NB4 (cell line): ENCODE measurements at regions not wholly inside any gene's neighbourhood (a gene's known extent, or its start where the extent isn't known, plus 50 kb on each side); places are given as distances from the start of the nearest gene placed in this dataset.
"Not testable (repeated sequence)": the region's sequence is repeated elsewhere in the genome, so short reads cannot be mapped to it uniquely, and the experiment has no call there.

Experiments
- DNase-seq: peaks from one replicate; pipeline ENCODE4 v3.0.0; 2010; ENCODE audit warnings: low read depth
- H3K4me3 ChIP-seq: one replicate; pipeline ENCODE4 v1.5.1; 2011; ENCODE audit warnings: mild to moderate bottlenecking, low read depth, low read length, moderate library complexity
- CTCF ChIP-seq: IDR thresholded peaks from one replicate; pipeline ENCODE4 v1.5.1; 2012; ENCODE audit warnings: low read depth, low read length
- MAX ChIP-seq: IDR thresholded peaks from 2 replicates; pipeline ENCODE4 v1.6.1; 2011; ENCODE audit warnings: low read depth, low read length
- MYC ChIP-seq: IDR thresholded peaks from 2 replicates; pipeline ENCODE4 v1.6.1; 2011; ENCODE audit warnings: low read depth, low read length
- POLR2A ChIP-seq: IDR thresholded peaks from 2 replicates; pipeline ENCODE4 v1.6.1; 2011; ENCODE audit warnings: mild to moderate bottlenecking; ENCODE audit not compliant: insufficient read length; ENCODE audit errors: extremely low read depth

GRCh38 chr2:176793792-176794191 lies 418.8 kb upstream of the HNRNPA3 start:
- no peak for DNase-seq
- TF ChIP-seq MAX (no peak), MYC (no peak), CTCF (no peak), POLR2A (no peak)
- H3K4me3 ChIP-seq: no peak overlapping the region

DNA sequence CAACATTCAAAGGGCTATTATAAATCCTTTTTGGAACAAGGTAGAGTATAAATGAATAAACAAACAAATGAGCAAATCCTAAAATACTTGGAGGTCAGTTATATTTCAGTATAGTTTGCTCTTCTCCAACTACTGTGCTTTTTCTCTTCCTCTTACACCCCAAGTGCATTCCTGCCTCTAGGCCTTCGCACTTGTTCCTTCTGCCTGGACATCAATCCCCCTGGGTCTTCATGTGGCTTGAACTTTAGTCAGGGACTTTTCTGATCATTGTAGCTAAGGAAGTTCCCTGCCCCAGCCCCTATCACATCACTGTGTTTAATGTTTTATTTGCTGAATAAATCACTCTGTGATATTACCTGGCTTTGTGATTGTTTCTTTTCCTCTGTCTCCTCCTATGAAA lies 418.2 kb upstream of the HNRNPA3 start:
- no peak for DNase-seq
- TF ChIP-seq MAX (no peak), CTCF (no peak), MYC (no peak), POLR2A (no peak)
- no peak overlapping the region for H3K4me3 ChIP-seq

DNA sequence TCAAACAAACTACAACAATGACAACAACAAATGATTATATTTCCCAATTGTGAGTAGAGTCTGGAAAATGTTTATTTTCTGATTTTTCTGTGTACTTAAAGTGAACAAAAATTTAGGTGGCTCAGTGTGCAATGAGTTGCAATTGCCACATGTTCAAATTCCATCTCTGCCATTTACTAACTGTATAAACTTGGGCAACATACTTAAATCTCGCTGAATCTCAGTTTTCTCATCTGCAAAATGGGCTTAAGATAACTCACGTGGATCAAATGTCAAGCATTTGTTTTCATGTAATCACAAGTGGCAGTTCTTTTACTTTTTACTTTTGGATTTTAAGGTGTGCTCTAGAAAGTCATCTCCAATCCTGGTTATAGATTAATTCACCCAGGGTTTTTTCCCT lies 416.8 kb upstream of the HNRNPA3 start:
- no peak for TF ChIP-seq POLR2A
- TF ChIP-seq MYC: no peak
- TF ChIP-seq MAX: no peak
- TF ChIP-seq CTCF: no peak

DNA sequence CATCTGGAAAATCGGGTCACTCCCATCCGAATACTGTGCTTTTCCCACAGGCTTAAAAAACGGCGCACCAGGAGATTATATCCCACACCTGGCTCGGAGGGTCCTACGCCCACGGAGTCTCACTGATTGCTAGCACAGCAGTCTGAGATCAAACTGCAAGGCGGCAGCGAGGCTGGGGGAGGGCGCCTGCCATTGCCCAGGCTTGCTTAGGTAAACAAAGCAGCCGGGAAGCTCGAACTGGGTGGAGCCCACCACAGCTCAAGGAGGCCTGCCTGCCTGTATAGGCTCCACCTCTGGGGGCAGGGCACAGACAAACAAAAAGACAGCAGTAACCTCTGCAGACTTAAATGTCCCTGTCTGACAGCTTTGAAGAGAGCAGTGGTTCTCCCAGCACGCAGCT lies 415.9 kb upstream of the HNRNPA3 start:
- not testable (repeated sequence) for DNase-seq, H3K4me3 ChIP-seq

More for the DNA sequence above, 416.8 kb upstream of the HNRNPA3 start:
- no peak for DNase-seq
- H3K4me3 ChIP-seq: no peak overlapping the region

GRCh38 chr2:176804392-176804791 lies 408.2 kb upstream of the HNRNPA3 start:
- TF ChIP-seq CTCF (no peak), POLR2A (no peak), MAX (no peak), MYC (no peak)
- no peak for DNase-seq
- no peak overlapping the region for H3K4me3 ChIP-seq

GRCh38 chr2:176805345-176805744 lies 407.2 kb upstream of the HNRNPA3 start:
- H3K4me3 ChIP-seq: no peak overlapping the region
- no peak for TF ChIP-seq POLR2A
- no peak for TF ChIP-seq MYC
- no peak for TF ChIP-seq MAX
- TF ChIP-seq CTCF: no peak
- no peak for DNase-seq
